ENCODE measurements at regions not wholly inside any gene's neighbourhood (a gene's known extent, or its start where the extent isn't known, plus 50 kb on each side); places are given as distances from the start of the nearest gene placed in this dataset.
"Not testable (repeated sequence)": the region's sequence is repeated elsewhere in the genome, so short reads cannot be mapped to it uniquely, and the experiment has no call there.

GRCh38 chr16:87202346-87202745 is 114.8 kb downstream of the C16orf95 start:
- TF ChIP-seq, protein P1, sequence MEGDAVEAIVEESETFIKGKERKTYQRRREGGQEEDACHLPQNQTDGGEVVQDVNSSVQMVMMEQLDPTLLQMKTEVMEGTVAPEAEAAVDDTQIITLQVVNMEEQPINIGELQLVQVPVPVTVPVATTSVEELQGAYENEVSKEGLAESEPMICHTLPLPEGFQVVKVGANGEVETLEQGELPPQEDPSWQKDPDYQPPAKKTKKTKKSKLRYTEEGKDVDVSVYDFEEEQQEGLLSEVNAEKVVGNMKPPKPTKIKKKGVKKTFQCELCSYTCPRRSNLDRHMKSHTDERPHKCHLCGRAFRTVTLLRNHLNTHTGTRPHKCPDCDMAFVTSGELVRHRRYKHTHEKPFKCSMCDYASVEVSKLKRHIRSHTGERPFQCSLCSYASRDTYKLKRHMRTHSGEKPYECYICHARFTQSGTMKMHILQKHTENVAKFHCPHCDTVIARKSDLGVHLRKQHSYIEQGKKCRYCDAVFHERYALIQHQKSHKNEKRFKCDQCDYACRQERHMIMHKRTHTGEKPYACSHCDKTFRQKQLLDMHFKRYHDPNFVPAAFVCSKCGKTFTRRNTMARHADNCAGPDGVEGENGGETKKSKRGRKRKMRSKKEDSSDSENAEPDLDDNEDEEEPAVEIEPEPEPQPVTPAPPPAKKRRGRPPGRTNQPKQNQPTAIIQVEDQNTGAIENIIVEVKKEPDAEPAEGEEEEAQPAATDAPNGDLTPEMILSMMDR (IDR thresholded peaks at IDR 0.05): no peak
- Mint-ChIP-seq H3K4me3 (ENCODE audit: unreplicated experiment) (peak overlapping the region; percentile 1), H3K27me3 (ENCODE audit: low read depth) (no peaks in the 10 kb centered on the region), H3K4me1 (ENCODE audit: low read depth) (peaks cover 86% of the 10 kb centered on the region), H3K27ac (ENCODE audit: unreplicated experiment) (peak overlapping the region; percentile 92), H3K36me3 (ENCODE audit: low read depth) (no peaks in the 10 kb centered on the region), H3K9me3 (ENCODE audit: low read depth) (peaks cover 7% of the 10 kb centered on the region)
- no peak for DNase-seq (ENCODE audit: low spot score)

DNA sequence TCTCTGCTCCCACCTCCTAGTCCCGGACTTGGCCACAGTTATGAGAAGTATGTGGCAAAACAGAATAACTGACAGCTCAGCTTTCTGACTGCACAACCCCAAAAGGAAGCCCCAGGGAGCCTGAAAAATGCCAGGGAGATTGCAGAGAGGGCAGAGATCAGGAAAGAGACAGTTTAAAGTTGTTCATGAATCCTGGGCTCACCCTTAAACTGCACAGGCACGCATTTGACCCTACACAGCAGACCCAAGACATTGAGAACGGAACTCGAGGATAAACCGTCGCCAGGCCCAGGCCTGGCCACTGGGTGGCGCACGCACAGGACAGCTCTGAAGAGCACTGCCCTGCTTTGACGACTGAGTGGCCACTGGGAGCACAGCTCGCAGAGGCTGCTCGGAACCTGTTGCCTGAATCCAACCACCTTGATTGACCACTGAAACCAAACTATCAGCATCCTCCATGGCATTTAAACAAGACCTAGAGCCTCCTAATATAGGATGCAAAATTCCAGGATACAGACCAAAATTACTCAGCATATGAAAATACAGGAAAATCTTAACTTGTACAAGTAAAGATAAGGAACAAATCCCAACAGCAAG is 114.0 kb downstream of the C16orf95 start:
- Mint-ChIP-seq H3K4me3 (ENCODE audit: unreplicated experiment) (peak overlapping the region; percentile 49), H3K36me3 (ENCODE audit: low read depth) (no peaks in the 10 kb centered on the region), H3K27me3 (ENCODE audit: low read depth) (no peaks in the 10 kb centered on the region), H3K4me1 (ENCODE audit: low read depth) (peaks cover 88% of the 10 kb centered on the region), H3K9me3 (ENCODE audit: low read depth) (peaks cover 7% of the 10 kb centered on the region), H3K27ac (ENCODE audit: unreplicated experiment) (peak overlapping the region; percentile 92)
- TF ChIP-seq, protein P1 (IDR thresholded peaks at IDR 0.05): peak; percentile 99
- no peak for DNase-seq (ENCODE audit: low spot score)

- peak overlapping the region; percentile 94 for H3K27ac Mint-ChIP-seq (ENCODE audit: unreplicated experiment)
- no peak for DNase-seq (ENCODE audit: low spot score)
- H3K9me3 Mint-ChIP-seq (ENCODE audit: low read depth): peaks cover 1% of the 10 kb centered on the region
- H3K36me3 Mint-ChIP-seq (ENCODE audit: low read depth): no peaks in the 10 kb centered on the region
- TF ChIP-seq, protein P1 (IDR thresholded peaks at IDR 0.05): no peak
- H3K27me3 Mint-ChIP-seq (ENCODE audit: low read depth): no peaks in the 10 kb centered on the region
- H3K4me3 Mint-ChIP-seq (ENCODE audit: unreplicated experiment): peak overlapping the region; percentile 10
- H3K4me1 Mint-ChIP-seq (ENCODE audit: low read depth): peaks cover 56% of the 10 kb centered on the region
Measured at GRCh38 chr16:87206646-87207451, 110.3 kb downstream of the C16orf95 start.

- Mint-ChIP-seq H3K9me3 (ENCODE audit: low read depth) (no peaks in the 10 kb centered on the region), H3K27me3 (ENCODE audit: low read depth) (no peaks in the 10 kb centered on the region), H3K27ac (ENCODE audit: unreplicated experiment) (peak overlapping the region; percentile 94), H3K4me1 (ENCODE audit: low read depth) (peaks cover 50% of the 10 kb centered on the region), H3K36me3 (ENCODE audit: low read depth) (no peaks in the 10 kb centered on the region), H3K4me3 (ENCODE audit: unreplicated experiment) (peak overlapping the region; percentile 10)
- DNase-seq (ENCODE audit: low spot score): no peak
- TF ChIP-seq, protein P1 (IDR thresholded peaks at IDR 0.05): no peak
Measured at GRCh38 chr16:87207509-87207908, 109.7 kb downstream of the C16orf95 start.

- Mint-ChIP-seq H3K4me1 (ENCODE audit: low read depth) (peaks cover 45% of the 10 kb centered on the region), H3K27ac (ENCODE audit: unreplicated experiment) (peak overlapping the region; percentile 94), H3K4me3 (ENCODE audit: unreplicated experiment) (no peak overlapping the region), H3K27me3 (ENCODE audit: low read depth) (no peaks in the 10 kb centered on the region), H3K9me3 (ENCODE audit: low read depth) (no peaks in the 10 kb centered on the region), H3K36me3 (ENCODE audit: low read depth) (no peaks in the 10 kb centered on the region)
- DNase-seq (ENCODE audit: low spot score): no peak
- TF ChIP-seq, protein P1 (IDR thresholded peaks at IDR 0.05): no peak
Measured at GRCh38 chr16:87207965-87208364, 109.2 kb downstream of the C16orf95 start.

GRCh38 chr16:87208968-87209367 is 108.2 kb downstream of the C16orf95 start:
- H3K4me1 Mint-ChIP-seq (ENCODE audit: low read depth): peaks cover 38% of the 10 kb centered on the region
- H3K36me3 Mint-ChIP-seq (ENCODE audit: low read depth); DNase-seq (ENCODE audit: low spot score); H3K4me3 Mint-ChIP-seq (ENCODE audit: unreplicated experiment); H3K27me3 Mint-ChIP-seq (ENCODE audit: low read depth); H3K27ac Mint-ChIP-seq (ENCODE audit: unreplicated experiment); H3K9me3 Mint-ChIP-seq (ENCODE audit: low read depth): not testable (repeated sequence)
